ENCODE measurements at regions not wholly inside any gene's neighbourhood (a gene's known extent, or its start where the extent isn't known, plus 50 kb on each side); places are given as distances from the start of the nearest gene placed in this dataset.

DNA sequence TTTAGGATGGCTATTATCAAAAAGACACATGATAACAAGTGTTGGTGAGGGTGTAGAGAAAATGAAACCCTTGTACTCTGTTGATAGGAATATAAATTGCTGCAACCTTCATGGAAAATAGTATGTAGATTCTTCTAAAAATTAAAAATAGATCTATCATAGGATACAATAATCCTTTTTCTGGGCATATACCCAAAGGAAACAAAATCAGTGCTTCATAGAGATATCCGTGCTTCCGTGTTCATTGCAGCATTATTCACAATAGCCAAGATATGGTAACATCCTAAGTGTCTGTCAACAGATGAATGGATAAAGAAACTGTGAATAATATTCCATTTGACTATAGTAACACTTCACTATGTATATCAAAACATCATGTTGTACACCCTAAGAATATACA lies 106.7 kb downstream of the MIS18A start:
- no peak overlapping the region for H4K91ac ChIP-seq (ENCODE audit: insufficient read length, low read depth, low read length)
- TF ChIP-seq, protein P1, sequence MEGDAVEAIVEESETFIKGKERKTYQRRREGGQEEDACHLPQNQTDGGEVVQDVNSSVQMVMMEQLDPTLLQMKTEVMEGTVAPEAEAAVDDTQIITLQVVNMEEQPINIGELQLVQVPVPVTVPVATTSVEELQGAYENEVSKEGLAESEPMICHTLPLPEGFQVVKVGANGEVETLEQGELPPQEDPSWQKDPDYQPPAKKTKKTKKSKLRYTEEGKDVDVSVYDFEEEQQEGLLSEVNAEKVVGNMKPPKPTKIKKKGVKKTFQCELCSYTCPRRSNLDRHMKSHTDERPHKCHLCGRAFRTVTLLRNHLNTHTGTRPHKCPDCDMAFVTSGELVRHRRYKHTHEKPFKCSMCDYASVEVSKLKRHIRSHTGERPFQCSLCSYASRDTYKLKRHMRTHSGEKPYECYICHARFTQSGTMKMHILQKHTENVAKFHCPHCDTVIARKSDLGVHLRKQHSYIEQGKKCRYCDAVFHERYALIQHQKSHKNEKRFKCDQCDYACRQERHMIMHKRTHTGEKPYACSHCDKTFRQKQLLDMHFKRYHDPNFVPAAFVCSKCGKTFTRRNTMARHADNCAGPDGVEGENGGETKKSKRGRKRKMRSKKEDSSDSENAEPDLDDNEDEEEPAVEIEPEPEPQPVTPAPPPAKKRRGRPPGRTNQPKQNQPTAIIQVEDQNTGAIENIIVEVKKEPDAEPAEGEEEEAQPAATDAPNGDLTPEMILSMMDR (conservative IDR thresholded peaks at IDR 0.05), result no peak
- Mint-ChIP-seq H3K4me3 (no peak overlapping the region), H3K9me3 (no peaks in the 10 kb centered on the region; a peak in 1 of 5 replicates), H3K36me3 (ENCODE audit: insufficient read depth in 1 of 3, low read depth in 3 of 3) (no peaks in the 10 kb centered on the region), H3K27me3 (ENCODE audit: low read depth) (no peaks in the 10 kb centered on the region), H3K4me1 (no peaks in the 10 kb centered on the region), H3K27ac (no peak overlapping the region)
- H3K23ac ChIP-seq (ENCODE audit: insufficient read length, low read depth, low read length), result no peak overlapping the region
- H2AFZ ChIP-seq (ENCODE audit: low read length), result no peak overlapping the region
- no peak overlapping the region for H3K56ac ChIP-seq (ENCODE audit: insufficient read length, low read depth, low read length)
- DNase-seq, result no peak
- no peak overlapping the region for H3K9ac ChIP-seq (ENCODE audit: extremely low read depth, insufficient read length, low read length)
- no peak overlapping the region for H3K14ac ChIP-seq (ENCODE audit: insufficient read depth, low read length)
- no peak overlapping the region for H2AK5ac ChIP-seq (ENCODE audit: insufficient read length, low read length)
- H3K4me1 ChIP-seq (ENCODE audit: insufficient read depth, low read length), result no peaks in the 10 kb centered on the region
- H2BK5ac ChIP-seq (ENCODE audit: insufficient read length, low read length), result no peak overlapping the region
- H3K27me3 ChIP-seq (ENCODE audit: insufficient read depth, low read length), result no peaks in the 10 kb centered on the region
- no peak overlapping the region for H4K8ac ChIP-seq (replicated peaks; ENCODE audit: insufficient read length, low read depth, low read length)
- H4K20me1 ChIP-seq (ENCODE audit: control insufficient read depth, insufficient read depth, insufficient read length), result no peaks in the 10 kb centered on the region
- no peak overlapping the region for H2BK12ac ChIP-seq (ENCODE audit: insufficient read length, low read depth, low read length)
- no peaks in the 10 kb centered on the region for H3K23me2 ChIP-seq (ENCODE audit: insufficient read length, low read depth, low read length, poor library complexity, severe bottlenecking)
- H3K79me2 ChIP-seq (ENCODE audit: insufficient read depth, low read length), result no peaks in the 10 kb centered on the region
- H3K27ac ChIP-seq (ENCODE audit: insufficient read length, low read depth, low read length), result no peak overlapping the region
- no peak overlapping the region for H3T11ph ChIP-seq (ENCODE audit: low read length)
- H3K9me3 ChIP-seq (ENCODE audit: control insufficient read depth, low read depth, low read length), result no peaks in the 10 kb centered on the region
- H2BK120ac ChIP-seq (ENCODE audit: low read depth, low read length, poor library complexity, severe bottlenecking), result no peak overlapping the region
- no peak overlapping the region for H2BK20ac ChIP-seq (ENCODE audit: low read depth, low read length, poor library complexity, severe bottlenecking)
- H3K79me1 ChIP-seq (ENCODE audit: insufficient read depth, low read depth, low read length, poor library complexity, severe bottlenecking), result no peaks in the 10 kb centered on the region
- H4K5ac ChIP-seq (ENCODE audit: insufficient read length, low read depth, low read length), result no peak overlapping the region
- H3K18ac ChIP-seq (ENCODE audit: insufficient read length, low read depth, low read length), result no peak overlapping the region
- WGBS (ENCODE audit: extremely low coverage, insufficient read length, low lambda C conversion rate), result no CpG with 5 or more reads among the region's 2 CpGs
- H3K4me2 ChIP-seq (ENCODE audit: insufficient read depth, insufficient read length, low read length), result no peak overlapping the region
- H3K4ac ChIP-seq (ENCODE audit: low read depth, low read length), result no peak overlapping the region
- H2BK15ac ChIP-seq (ENCODE audit: low read depth, low read length), result no peak overlapping the region
